ENCODE measurements at regions not wholly inside any gene's neighbourhood (a gene's known extent, or its start where the extent isn't known, plus 50 kb on each side); places are given as distances from the start of the nearest gene placed in this dataset.

DNA sequence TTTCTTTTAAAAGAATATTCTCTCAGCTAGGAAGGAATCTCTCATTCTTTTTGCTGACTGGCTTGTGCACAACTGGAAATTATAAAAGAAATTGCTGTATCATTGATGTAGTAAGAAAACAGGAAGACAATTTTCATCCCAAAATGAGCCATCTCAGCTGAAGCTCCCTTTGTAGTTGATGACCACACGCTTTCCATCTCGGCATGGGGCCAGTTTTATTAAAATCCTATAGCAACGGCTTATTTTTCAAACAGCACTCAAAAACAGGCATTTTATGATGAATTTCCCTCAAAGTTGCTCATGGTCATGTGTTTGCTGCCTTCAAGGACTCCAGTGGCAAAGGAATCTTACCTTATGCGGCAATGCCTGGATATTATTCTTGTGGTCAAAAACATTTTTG lies 62.4 kb upstream of the GLIS3 start:
- DNase-seq (ENCODE audit: low spot score) (no peak), ATAC-seq (no peak)
- CTCF ChIA-PET, result interaction anchor here (2.2 kb wide), 1 partner anchor 47 kb away, joined by 6 read pairs; no protein-coding TSS in a partner anchor
- Mint-ChIP-seq H3K27me3 (ENCODE audit: low read depth) (no peaks in the 10 kb centered on the region), H3K9me3 (peaks cover 10% of the 10 kb centered on the region), H3K4me1 (peaks cover 1% of the 10 kb centered on the region), H3K36me3 (0 out of 2 replicates have a peak, but pooled peaks cover 3% of the 10 kb centered on the region), H3K4me3 (no peak overlapping the region), H3K27ac (no peak overlapping the region)
- POLR2A ChIA-PET, result no interaction called here
- TF ChIP-seq, protein P1, sequence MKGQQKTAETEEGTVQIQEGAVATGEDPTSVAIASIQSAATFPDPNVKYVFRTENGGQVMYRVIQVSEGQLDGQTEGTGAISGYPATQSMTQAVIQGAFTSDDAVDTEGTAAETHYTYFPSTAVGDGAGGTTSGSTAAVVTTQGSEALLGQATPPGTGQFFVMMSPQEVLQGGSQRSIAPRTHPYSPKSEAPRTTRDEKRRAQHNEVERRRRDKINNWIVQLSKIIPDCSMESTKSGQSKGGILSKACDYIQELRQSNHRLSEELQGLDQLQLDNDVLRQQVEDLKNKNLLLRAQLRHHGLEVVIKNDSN (CRISPR knock-in tag; IDR thresholded peaks at IDR 0.05), result no peak
- TF ChIP-seq, protein P2, sequence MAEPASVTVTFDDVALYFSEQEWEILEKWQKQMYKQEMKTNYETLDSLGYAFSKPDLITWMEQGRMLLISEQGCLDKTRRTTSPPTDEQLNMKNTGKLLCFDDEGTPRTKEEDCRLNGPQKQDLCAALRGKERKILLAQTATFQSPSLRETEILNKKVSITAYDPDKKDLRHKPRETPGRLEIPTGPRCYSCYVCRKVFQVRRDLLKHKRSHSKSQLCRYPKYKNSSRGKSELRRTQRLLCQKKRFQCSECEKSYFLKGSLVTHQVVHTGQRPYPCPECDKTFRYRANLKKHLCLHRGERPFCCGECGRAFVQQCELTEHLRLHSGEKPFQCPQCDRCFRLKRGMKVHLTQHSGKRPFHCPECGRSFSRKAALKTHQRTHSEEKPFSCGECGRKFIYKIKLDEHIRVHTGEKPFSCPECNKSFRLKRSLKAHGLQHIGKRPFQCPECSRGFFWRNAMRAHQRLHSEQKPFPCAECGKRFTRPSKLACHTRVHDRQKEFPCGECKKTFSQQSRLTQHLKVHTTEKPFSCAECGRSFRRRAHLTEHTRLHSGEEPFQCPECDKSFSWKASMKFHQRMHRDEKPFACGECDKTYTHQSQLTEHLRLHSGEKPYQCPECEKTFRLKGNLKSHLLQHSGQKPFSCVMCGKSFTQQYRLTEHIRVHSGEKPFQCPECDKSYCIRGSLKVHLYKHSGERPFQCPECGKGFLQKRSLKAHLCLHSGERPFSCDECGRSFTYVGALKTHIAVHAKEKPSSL (CRISPR knock-in tag; conservative IDR thresholded peaks at IDR 0.05), result no peak
- no peak for TF ChIP-seq RELA (CRISPR knock-in tag; IDR thresholded peaks at IDR 0.05; ENCODE audit: borderline replicate concordance)

GRCh38 chr9:4359016-4359415 lies 59.1 kb upstream of the GLIS3 start:
- no peak overlapping the region for H3K4me3 Mint-ChIP-seq
- ChIA-PET CTCF (no interaction called here), POLR2A (no interaction called here)
- DNase-seq (ENCODE audit: low spot score) (no peak), ATAC-seq (no peak)
- H3K9me3 Mint-ChIP-seq, result peaks cover 13% of the 10 kb centered on the region
- H3K27ac Mint-ChIP-seq, result no peak overlapping the region
- H3K27me3 Mint-ChIP-seq (ENCODE audit: low read depth), result no peaks in the 10 kb centered on the region
- peaks cover 8% of the 10 kb centered on the region for H3K4me1 Mint-ChIP-seq
- H3K36me3 Mint-ChIP-seq, result no peaks in the 10 kb centered on the region
- no peak for TF ChIP-seq ZBTB43 (CRISPR knock-in tag; IDR thresholded peaks at IDR 0.05)
- TF ChIP-seq, protein P2 (CRISPR knock-in tag; conservative IDR thresholded peaks at IDR 0.05), result no peak
- no peak for TF ChIP-seq CREB1 (CRISPR knock-in tag; IDR thresholded peaks at IDR 0.05)
- TF ChIP-seq, protein P3, sequence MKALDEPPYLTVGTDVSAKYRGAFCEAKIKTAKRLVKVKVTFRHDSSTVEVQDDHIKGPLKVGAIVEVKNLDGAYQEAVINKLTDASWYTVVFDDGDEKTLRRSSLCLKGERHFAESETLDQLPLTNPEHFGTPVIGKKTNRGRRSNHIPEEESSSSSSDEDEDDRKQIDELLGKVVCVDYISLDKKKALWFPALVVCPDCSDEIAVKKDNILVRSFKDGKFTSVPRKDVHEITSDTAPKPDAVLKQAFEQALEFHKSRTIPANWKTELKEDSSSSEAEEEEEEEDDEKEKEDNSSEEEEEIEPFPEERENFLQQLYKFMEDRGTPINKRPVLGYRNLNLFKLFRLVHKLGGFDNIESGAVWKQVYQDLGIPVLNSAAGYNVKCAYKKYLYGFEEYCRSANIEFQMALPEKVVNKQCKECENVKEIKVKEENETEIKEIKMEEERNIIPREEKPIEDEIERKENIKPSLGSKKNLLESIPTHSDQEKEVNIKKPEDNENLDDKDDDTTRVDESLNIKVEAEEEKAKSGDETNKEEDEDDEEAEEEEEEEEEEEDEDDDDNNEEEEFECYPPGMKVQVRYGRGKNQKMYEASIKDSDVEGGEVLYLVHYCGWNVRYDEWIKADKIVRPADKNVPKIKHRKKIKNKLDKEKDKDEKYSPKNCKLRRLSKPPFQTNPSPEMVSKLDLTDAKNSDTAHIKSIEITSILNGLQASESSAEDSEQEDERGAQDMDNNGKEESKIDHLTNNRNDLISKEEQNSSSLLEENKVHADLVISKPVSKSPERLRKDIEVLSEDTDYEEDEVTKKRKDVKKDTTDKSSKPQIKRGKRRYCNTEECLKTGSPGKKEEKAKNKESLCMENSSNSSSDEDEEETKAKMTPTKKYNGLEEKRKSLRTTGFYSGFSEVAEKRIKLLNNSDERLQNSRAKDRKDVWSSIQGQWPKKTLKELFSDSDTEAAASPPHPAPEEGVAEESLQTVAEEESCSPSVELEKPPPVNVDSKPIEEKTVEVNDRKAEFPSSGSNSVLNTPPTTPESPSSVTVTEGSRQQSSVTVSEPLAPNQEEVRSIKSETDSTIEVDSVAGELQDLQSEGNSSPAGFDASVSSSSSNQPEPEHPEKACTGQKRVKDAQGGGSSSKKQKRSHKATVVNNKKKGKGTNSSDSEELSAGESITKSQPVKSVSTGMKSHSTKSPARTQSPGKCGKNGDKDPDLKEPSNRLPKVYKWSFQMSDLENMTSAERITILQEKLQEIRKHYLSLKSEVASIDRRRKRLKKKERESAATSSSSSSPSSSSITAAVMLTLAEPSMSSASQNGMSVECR (CRISPR knock-in tag; IDR thresholded peaks at IDR 0.05; ENCODE audit: borderline replicate concordance), result no peak
- no peak for TF ChIP-seq NR3C1 (CRISPR knock-in tag; conservative IDR thresholded peaks at IDR 0.05; ENCODE audit: low read depth)
- TF ChIP-seq SP1 (CRISPR knock-in tag; conservative IDR thresholded peaks at IDR 0.05), result no peak
- TF ChIP-seq, protein P4, sequence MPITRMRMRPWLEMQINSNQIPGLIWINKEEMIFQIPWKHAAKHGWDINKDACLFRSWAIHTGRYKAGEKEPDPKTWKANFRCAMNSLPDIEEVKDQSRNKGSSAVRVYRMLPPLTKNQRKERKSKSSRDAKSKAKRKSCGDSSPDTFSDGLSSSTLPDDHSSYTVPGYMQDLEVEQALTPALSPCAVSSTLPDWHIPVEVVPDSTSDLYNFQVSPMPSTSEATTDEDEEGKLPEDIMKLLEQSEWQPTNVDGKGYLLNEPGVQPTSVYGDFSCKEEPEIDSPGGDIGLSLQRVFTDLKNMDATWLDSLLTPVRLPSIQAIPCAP (CRISPR knock-in tag; IDR thresholded peaks at IDR 0.05), result no peak
- TF ChIP-seq, protein P5, sequence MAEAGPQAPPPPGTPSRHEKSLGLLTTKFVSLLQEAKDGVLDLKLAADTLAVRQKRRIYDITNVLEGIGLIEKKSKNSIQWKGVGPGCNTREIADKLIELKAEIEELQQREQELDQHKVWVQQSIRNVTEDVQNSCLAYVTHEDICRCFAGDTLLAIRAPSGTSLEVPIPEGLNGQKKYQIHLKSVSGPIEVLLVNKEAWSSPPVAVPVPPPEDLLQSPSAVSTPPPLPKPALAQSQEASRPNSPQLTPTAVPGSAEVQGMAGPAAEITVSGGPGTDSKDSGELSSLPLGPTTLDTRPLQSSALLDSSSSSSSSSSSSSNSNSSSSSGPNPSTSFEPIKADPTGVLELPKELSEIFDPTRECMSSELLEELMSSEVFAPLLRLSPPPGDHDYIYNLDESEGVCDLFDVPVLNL (CRISPR knock-in tag; IDR thresholded peaks at IDR 0.05; ENCODE audit: borderline replicate concordance, low read depth), result no peak
- TF ChIP-seq, protein P6, sequence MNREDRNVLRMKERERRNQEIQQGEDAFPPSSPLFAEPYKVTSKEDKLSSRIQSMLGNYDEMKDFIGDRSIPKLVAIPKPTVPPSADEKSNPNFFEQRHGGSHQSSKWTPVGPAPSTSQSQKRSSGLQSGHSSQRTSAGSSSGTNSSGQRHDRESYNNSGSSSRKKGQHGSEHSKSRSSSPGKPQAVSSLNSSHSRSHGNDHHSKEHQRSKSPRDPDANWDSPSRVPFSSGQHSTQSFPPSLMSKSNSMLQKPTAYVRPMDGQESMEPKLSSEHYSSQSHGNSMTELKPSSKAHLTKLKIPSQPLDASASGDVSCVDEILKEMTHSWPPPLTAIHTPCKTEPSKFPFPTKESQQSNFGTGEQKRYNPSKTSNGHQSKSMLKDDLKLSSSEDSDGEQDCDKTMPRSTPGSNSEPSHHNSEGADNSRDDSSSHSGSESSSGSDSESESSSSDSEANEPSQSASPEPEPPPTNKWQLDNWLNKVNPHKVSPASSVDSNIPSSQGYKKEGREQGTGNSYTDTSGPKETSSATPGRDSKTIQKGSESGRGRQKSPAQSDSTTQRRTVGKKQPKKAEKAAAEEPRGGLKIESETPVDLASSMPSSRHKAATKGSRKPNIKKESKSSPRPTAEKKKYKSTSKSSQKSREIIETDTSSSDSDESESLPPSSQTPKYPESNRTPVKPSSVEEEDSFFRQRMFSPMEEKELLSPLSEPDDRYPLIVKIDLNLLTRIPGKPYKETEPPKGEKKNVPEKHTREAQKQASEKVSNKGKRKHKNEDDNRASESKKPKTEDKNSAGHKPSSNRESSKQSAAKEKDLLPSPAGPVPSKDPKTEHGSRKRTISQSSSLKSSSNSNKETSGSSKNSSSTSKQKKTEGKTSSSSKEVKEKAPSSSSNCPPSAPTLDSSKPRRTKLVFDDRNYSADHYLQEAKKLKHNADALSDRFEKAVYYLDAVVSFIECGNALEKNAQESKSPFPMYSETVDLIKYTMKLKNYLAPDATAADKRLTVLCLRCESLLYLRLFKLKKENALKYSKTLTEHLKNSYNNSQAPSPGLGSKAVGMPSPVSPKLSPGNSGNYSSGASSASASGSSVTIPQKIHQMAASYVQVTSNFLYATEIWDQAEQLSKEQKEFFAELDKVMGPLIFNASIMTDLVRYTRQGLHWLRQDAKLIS (CRISPR knock-in tag; IDR thresholded peaks at IDR 0.05; ENCODE audit: borderline replicate concordance), result no peak
- TF ChIP-seq MYBL2 (CRISPR knock-in tag; IDR thresholded peaks at IDR 0.05), result no peak
- no peak for TF ChIP-seq USF2 (CRISPR knock-in tag; IDR thresholded peaks at IDR 0.05)
- TF ChIP-seq GABPB1 (CRISPR knock-in tag; IDR thresholded peaks at IDR 0.05), result no peak
- TF ChIP-seq EMX1 (CRISPR knock-in tag; IDR thresholded peaks at IDR 0.05), result no peak
